ENCODE measurements at regions not wholly inside any gene's neighbourhood (a gene's known extent, or its start where the extent isn't known, plus 50 kb on each side); places are given as distances from the start of the nearest gene placed in this dataset.

- WGBS, 2 donors = 19 to 34% methylated on average over 3 of the region's 3 CpGs
- TF ChIP-seq POLR2A (IDR thresholded peaks at IDR 0.05) = no peak
- no peak for TF ChIP-seq CTCF (IDR thresholded peaks at IDR 0.05)
- intact Hi-C loops (cut with DNase I; ENCODE audit: low total_unique reads) = no loop called here
- DNase-seq (ENCODE audit: low spot score in 2 of 2) = no peak
- H3K4me3 ChIP-seq (ENCODE audit: low read depth, poor library complexity, severe bottlenecking) = no peak overlapping the region
Measured at GRCh38 chr4:156493858-156494257, 477.7 kb downstream of the PDGFC start.

DNA sequence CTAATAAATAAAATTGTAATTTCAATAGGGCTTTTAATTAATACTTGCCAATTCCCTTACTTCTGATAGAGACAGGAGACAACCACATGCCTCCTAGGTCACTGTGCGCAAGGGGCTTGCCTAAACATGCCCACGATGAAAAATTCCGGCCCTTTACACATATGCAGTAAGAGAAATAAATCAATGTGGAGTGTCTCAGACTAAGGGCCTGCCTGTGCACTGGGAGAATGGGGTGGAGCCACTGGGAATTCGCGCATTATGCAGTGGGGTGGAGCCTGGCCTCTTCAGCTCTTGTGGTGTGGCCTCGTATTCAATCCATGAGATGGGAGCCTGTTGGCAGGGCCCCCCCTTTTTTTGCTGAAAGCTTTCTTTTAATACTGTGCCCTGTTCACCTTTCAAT lies 484.5 kb downstream of the PDGFC start:
- TF ChIP-seq CTCF (IDR thresholded peaks at IDR 0.05) = no peak
- TF ChIP-seq POLR2A (IDR thresholded peaks at IDR 0.05) = no peak
- WGBS, 2 donors = 86 to 97% methylated on average over 6 of the region's 6 CpGs
- no peak for DNase-seq (ENCODE audit: low spot score in 2 of 2)
- intact Hi-C loops (cut with DNase I; ENCODE audit: low total_unique reads) = loop anchor here (10.0 kb wide), 1 partner anchor 478 kb away; no protein-coding TSS in a partner anchor
- no peak overlapping the region for H3K4me3 ChIP-seq (ENCODE audit: low read depth, poor library complexity, severe bottlenecking)

GRCh38 chr4:156481845-156482244 lies 489.8 kb downstream of the PDGFC start:
- no peak overlapping the region for H3K4me3 ChIP-seq (ENCODE audit: low read depth, poor library complexity, severe bottlenecking)
- 95 to 97% methylated on average over 11 of the region's 11 CpGs for WGBS, 2 donors
- TF ChIP-seq CTCF (IDR thresholded peaks at IDR 0.05) (no peak), POLR2A (IDR thresholded peaks at IDR 0.05) (no peak)
- no peak for DNase-seq (ENCODE audit: low spot score in 2 of 2)
- intact Hi-C loops (cut with DNase I; ENCODE audit: low total_unique reads) = loop anchor here (10.0 kb wide), 1 partner anchor 483 kb away; no protein-coding TSS in a partner anchor

DNA sequence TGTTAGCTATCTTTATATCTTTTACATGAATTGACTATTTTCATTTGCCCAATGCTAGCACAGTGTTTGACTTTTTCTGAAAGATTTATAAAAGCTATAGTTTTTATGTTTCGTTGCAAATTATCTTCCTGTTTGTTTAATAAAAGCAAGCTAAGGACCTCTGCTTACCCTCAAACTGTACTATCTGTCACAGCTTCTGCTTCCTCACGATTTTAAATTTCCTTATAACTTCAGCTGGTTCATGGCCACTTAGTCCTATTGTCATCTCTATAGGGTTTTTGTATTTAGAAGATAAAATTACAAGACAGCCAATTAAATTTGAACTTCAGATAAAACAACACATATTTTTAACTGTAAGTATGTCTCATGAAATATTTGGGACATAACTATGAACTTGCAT lies 494.0 kb downstream of the PDGFC start:
- intact Hi-C loops (cut with DNase I; ENCODE audit: low total_unique reads) = no loop called here
- WGBS, 2 donors = 77 to 89% methylated on average over 2 of the region's 2 CpGs
- DNase-seq (ENCODE audit: low spot score in 2 of 2) = no peak
- no peak overlapping the region for H3K4me3 ChIP-seq (ENCODE audit: low read depth, poor library complexity, severe bottlenecking)
- no peak for TF ChIP-seq POLR2A (IDR thresholded peaks at IDR 0.05)
- TF ChIP-seq CTCF (IDR thresholded peaks at IDR 0.05) = no peak

GRCh38 chr4:156476359-156476758 lies 495.2 kb downstream of the PDGFC start:
- intact Hi-C loops (cut with DNase I; ENCODE audit: low total_unique reads) = no loop called here
- no peak for DNase-seq (ENCODE audit: low spot score in 2 of 2)
- H3K4me3 ChIP-seq (ENCODE audit: low read depth, poor library complexity, severe bottlenecking) = no peak overlapping the region
- WGBS, 2 donors = 40 to 62% methylated on average over 2 of the region's 2 CpGs
- TF ChIP-seq POLR2A (IDR thresholded peaks at IDR 0.05) (no peak), CTCF (IDR thresholded peaks at IDR 0.05) (no peak)

DNA sequence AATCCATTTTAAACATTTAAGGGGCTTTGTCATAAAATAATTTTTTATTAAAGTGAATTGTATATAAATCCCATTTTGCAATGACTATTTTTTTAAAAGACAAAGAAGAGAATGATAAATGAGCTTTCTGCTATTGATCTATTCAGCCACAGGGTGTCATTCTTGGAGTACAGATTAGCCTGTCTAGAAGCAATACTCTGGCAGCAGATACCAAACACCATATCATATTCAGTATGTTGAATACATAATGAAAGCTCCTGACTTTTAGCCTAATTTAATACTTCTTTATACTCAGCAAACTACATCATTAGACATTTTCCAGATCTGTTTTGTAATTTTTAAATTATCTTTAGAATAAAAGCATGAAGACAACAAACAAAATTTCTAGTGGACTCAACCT lies 496.3 kb downstream of the PDGFC start:
- TF ChIP-seq POLR2A (IDR thresholded peaks at IDR 0.05) (no peak), CTCF (IDR thresholded peaks at IDR 0.05) (no peak)
- H3K4me3 ChIP-seq (ENCODE audit: low read depth, poor library complexity, severe bottlenecking) = no peak overlapping the region
- no peak for DNase-seq (ENCODE audit: low spot score in 2 of 2)
- intact Hi-C loops (cut with DNase I; ENCODE audit: low total_unique reads) = no loop called here

Data from lower leg skin (tissue), 4 donors.